ENCODE measurements at regions not wholly inside any gene's neighbourhood (a gene's known extent, or its start where the extent isn't known, plus 50 kb on each side); places are given as distances from the start of the nearest gene placed in this dataset.

DNA sequence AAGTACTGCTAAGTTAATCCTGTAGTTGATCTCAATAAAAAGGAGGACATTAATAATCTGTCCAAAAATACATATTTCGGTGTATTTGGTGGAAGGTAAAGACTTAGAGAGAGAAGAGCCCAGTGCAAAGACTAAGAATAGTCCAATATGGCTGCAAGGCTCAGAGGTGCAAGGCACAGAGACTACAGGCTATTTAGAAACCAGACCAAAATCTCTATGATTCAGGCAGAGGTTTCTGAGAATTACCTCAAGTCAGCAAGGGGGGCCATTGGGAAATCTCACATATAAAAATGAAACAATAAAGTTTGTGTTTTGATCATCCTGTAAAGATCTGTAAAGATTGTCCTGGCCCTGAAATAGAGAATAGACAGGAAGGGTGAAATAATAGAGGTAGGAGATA, 1173.0 kb downstream of the VRK1 start:
- FAIRE-seq (no peak), DNase-seq (ENCODE audit: low spot score) (no peak), ATAC-seq (no peak)
- Histone ChIP-seq H3K4me3 (replicated peaks in 1 of 3; ENCODE audit: insufficient read depth in 1 of 3, low read depth in 2 of 3, low read length in 3 of 3) (no peak overlapping the region), H3K79me2 (ENCODE audit: insufficient read depth, low read length) (no peaks in the 10 kb centered on the region), H2AFZ (ENCODE audit: low read length) (no peak overlapping the region), H3K27me3 (ENCODE audit: control insufficient read depth in 1 of 2, insufficient read depth in 2 of 2, low read length in 2 of 2) (no peaks in the 10 kb centered on the region; a peak in 1 of 5 replicates), H3K36me3 (replicated peaks in 1 of 2; ENCODE audit: control insufficient read depth in 1 of 2, insufficient read depth in 2 of 2, low read length in 2 of 2) (no peaks in the 10 kb centered on the region), H3K27ac (ENCODE audit: extremely low read length, insufficient read depth, low read length) (no peak overlapping the region), H4K20me1 (ENCODE audit: insufficient read depth, low read length) (no peaks in the 10 kb centered on the region), H3K4me2 (ENCODE audit: low read depth, low read length) (no peak overlapping the region), H3K4me1 (ENCODE audit: insufficient read depth, low read length) (no peaks in the 10 kb centered on the region), H3K9me3 (ENCODE audit: low read length) (peaks cover 90% of the 10 kb centered on the region), H3K9ac (ENCODE audit: insufficient read depth, low read depth, low read length) (no peak overlapping the region)
- intact Hi-C loops (cut with micrococcal nuclease; ENCODE audit: unreplicated experiment) (no loop called here), in situ Hi-C loops (cut with HindIII; ENCODE audit: extremely low pct_ligation_motif_present, low pct_unique_long_range_greater_than_20kb) (no loop called here)
- 3% methylated on average over 1 of the region's 1 CpG for WGBS (ENCODE audit: low lambda C conversion rate)
- ChIA-PET CTCF (ENCODE audit: low intra/inter-chr PET ratio, low total read pairs) (no interaction called here), POLR2A (no interaction called here)
- BruUV-seq (replicated peaks): no TSS peak
- TF ChIP-seq, protein P1, sequence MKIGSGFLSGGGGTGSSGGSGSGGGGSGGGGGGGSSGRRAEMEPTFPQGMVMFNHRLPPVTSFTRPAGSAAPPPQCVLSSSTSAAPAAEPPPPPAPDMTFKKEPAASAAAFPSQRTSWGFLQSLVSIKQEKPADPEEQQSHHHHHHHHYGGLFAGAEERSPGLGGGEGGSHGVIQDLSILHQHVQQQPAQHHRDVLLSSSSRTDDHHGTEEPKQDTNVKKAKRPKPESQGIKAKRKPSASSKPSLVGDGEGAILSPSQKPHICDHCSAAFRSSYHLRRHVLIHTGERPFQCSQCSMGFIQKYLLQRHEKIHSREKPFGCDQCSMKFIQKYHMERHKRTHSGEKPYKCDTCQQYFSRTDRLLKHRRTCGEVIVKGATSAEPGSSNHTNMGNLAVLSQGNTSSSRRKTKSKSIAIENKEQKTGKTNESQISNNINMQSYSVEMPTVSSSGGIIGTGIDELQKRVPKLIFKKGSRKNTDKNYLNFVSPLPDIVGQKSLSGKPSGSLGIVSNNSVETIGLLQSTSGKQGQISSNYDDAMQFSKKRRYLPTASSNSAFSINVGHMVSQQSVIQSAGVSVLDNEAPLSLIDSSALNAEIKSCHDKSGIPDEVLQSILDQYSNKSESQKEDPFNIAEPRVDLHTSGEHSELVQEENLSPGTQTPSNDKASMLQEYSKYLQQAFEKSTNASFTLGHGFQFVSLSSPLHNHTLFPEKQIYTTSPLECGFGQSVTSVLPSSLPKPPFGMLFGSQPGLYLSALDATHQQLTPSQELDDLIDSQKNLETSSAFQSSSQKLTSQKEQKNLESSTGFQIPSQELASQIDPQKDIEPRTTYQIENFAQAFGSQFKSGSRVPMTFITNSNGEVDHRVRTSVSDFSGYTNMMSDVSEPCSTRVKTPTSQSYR (CRISPR knock-in tag; IDR thresholded peaks at IDR 0.05; ENCODE audit: borderline replicate concordance): no peak
- TF ChIP-seq RBFOX2 (IDR thresholded peaks at IDR 0.05; ENCODE audit: low read depth, low read length) (no peak), ZBTB10 (CRISPR knock-in tag; IDR thresholded peaks at IDR 0.05; ENCODE audit: borderline replicate concordance) (no peak), ZFP1 (CRISPR knock-in tag; IDR thresholded peaks at IDR 0.05) (no peak), FOXK2 (IDR thresholded peaks at IDR 0.05) (no peak), ISL2 (CRISPR knock-in tag; IDR thresholded peaks at IDR 0.05) (no peak), STAT5B (CRISPR knock-in tag; IDR thresholded peaks at IDR 0.05) (no peak), MAF1 (CRISPR knock-in tag; IDR thresholded peaks at IDR 0.05; ENCODE audit: borderline replicate concordance) (no peak), ZNF781 (CRISPR knock-in tag; IDR thresholded peaks at IDR 0.05; ENCODE audit: borderline replicate concordance, not compliant biosample characterization) (no peak), ATRX (CRISPR knock-in tag; IDR thresholded peaks at IDR 0.05; ENCODE audit: borderline replicate concordance) (no peak), ZNF335 (CRISPR knock-in tag; IDR thresholded peaks at IDR 0.05) (no peak)
- TF ChIP-seq, protein P2, sequence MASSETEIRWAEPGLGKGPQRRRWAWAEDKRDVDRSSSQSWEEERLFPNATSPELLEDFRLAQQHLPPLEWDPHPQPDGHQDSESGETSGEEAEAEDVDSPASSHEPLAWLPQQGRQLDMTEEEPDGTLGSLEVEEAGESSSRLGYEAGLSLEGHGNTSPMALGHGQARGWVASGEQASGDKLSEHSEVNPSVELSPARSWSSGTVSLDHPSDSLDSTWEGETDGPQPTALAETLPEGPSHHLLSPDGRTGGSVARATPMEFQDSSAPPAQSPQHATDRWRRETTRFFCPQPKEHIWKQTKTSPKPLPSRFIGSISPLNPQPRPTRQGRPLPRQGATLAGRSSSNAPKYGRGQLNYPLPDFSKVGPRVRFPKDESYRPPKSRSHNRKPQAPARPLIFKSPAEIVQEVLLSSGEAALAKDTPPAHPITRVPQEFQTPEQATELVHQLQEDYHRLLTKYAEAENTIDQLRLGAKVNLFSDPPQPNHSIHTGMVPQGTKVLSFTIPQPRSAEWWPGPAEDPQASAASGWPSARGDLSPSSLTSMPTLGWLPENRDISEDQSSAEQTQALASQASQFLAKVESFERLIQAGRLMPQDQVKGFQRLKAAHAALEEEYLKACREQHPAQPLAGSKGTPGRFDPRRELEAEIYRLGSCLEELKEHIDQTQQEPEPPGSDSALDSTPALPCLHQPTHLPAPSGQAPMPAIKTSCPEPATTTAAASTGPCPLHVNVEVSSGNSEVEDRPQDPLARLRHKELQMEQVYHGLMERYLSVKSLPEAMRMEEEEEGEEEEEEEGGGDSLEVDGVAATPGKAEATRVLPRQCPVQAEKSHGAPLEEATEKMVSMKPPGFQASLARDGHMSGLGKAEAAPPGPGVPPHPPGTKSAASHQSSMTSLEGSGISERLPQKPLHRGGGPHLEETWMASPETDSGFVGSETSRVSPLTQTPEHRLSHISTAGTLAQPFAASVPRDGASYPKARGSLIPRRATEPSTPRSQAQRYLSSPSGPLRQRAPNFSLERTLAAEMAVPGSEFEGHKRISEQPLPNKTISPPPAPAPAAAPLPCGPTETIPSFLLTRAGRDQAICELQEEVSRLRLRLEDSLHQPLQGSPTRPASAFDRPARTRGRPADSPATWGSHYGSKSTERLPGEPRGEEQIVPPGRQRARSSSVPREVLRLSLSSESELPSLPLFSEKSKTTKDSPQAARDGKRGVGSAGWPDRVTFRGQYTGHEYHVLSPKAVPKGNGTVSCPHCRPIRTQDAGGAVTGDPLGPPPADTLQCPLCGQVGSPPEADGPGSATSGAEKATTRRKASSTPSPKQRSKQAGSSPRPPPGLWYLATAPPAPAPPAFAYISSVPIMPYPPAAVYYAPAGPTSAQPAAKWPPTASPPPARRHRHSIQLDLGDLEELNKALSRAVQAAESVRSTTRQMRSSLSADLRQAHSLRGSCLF (CRISPR knock-in tag; IDR thresholded peaks at IDR 0.05; ENCODE audit: borderline replicate concordance): no peak

Measured in HepG2 (cell line).